22Rv1 (cell line): ENCODE measurements at regions not wholly inside any gene's neighbourhood (a gene's known extent, or its start where the extent isn't known, plus 50 kb on each side); places are given as distances from the start of the nearest gene placed in this dataset.

Experiments used
- H3K27ac ChIP-seq: fragments of 450-650 bp; 2 replicates; pipeline ENCODE4 v1.5.1; 2017
- CTCF ChIP-seq: fragments of 450-650 bp; IDR thresholded peaks from 2 replicates; pipeline ENCODE4 v1.5.1; 2017; ENCODE audit warnings: mild to moderate bottlenecking
- ZFX ChIP-seq: fragments of 450-650 bp; IDR thresholded peaks from 2 replicates; pipeline ENCODE4 v1.6.1; 2017; ENCODE audit warnings: antibody characterized with exemption, borderline replicate concordance

GRCh38 chr12:16094437-16094836 is 183.0 kb downstream of the SLC15A5 start:
- TF ChIP-seq CTCF (no peak), ZFX (no peak)

GRCh38 chr12:16093825-16094224 is 182.7 kb downstream of the DERA start:
- H3K27ac ChIP-seq = no peak overlapping the region
- no peak for TF ChIP-seq ZFX
- TF ChIP-seq CTCF = no peak

More at GRCh38 chr12:16094437-16094836, 183.0 kb downstream of the SLC15A5 start:
- H3K27ac ChIP-seq = no peak overlapping the region

- no peak for TF ChIP-seq ZFX
- TF ChIP-seq CTCF = no peak
- no peak overlapping the region for H3K27ac ChIP-seq
Observed at GRCh38 chr12:16090974-16091373, 179.8 kb downstream of the DERA start.

GRCh38 chr12:16088421-16088820 is 177.3 kb downstream of the DERA start:
- no peak for TF ChIP-seq ZFX
- TF ChIP-seq CTCF = no peak

More at GRCh38 chr12:16088421-16088820, 177.3 kb downstream of the DERA start:
- H3K27ac ChIP-seq = no peak overlapping the region
